Liver (tissue), 8 donors: ENCODE measurements at regions not wholly inside any gene's neighbourhood (a gene's known extent, or its start where the extent isn't known, plus 50 kb on each side); places are given as distances from the start of the nearest gene placed in this dataset.

Source experiments
- DNase-seq: peaks from one replicate; pipeline ENCODE4 v3.0.0-alpha.2; 2017; ENCODE audit warnings: low spot score
- H3K27ac ChIP-seq, 2 donors: one replicate each; pipeline ENCODE4 v1.7.0; 2013; ENCODE audit warnings: inconsistent platforms in 2 of 2, low read length in 2 of 2, control low read depth in 1 of 2, low read depth in 1 of 2, mild to moderate bottlenecking in 1 of 2
- H3K27me3 ChIP-seq, 4 donors: one replicate each; pipeline versions ENCODE4 v1.6.1 to v1.7.0; 2013; ENCODE audit warnings: low read length in 3 of 4, inconsistent platforms in 1 of 4, mild to moderate bottlenecking in 1 of 4, moderate library complexity in 1 of 4; ENCODE audit not compliant: control insufficient read depth in 4 of 4, insufficient read depth in 4 of 4
- H3K36me3 ChIP-seq, 4 donors: one replicate each; pipeline versions ENCODE4 v1.6.1 to v1.7.0; 2013; ENCODE audit warnings: low read length in 3 of 4, mild to moderate bottlenecking in 3 of 4, low read depth in 1 of 4, moderate library complexity in 1 of 4; ENCODE audit not compliant: control insufficient read depth in 4 of 4, insufficient read depth in 3 of 4
- H3K4me1 ChIP-seq, 4 donors: one replicate each; pipeline versions ENCODE4 v1.6.1 to v1.7.0; 2013; ENCODE audit warnings: low read length in 3 of 4, mild to moderate bottlenecking in 3 of 4, moderate library complexity in 1 of 4; ENCODE audit not compliant: control insufficient read depth in 4 of 4, insufficient read depth in 4 of 4
- H3K4me3 ChIP-seq, 3 donors: one replicate each; pipeline versions ENCODE4 v1.6.1 to v1.7.0; 2013; ENCODE audit warnings: low read length in 3 of 3, control low read depth in 1 of 3, low read depth in 1 of 3, mild to moderate bottlenecking in 1 of 3
- H3K9ac ChIP-seq, 2 donors: one replicate each; pipeline ENCODE4 v1.7.0; 2013; ENCODE audit warnings: low read length in 2 of 2, mild to moderate bottlenecking in 2 of 2, moderate library complexity in 2 of 2, control low read depth in 1 of 2, low read depth in 1 of 2
- H3K9me3 ChIP-seq, 4 donors: one replicate each; pipeline versions ENCODE4 v1.6.1 to v1.7.0; 2013; ENCODE audit warnings: low read length in 3 of 4; ENCODE audit not compliant: control insufficient read depth in 4 of 4
- CTCF ChIP-seq: fragments of 150-350 bp; IDR thresholded peaks from 2 replicates; pipeline ENCODE4 v1.5.1; 2017; ENCODE audit warnings: improper control_type of control experiment, low read depth, low read length; ENCODE audit not compliant: missing input control
- EGR1 ChIP-seq, 2 donors: IDR thresholded peaks; 2 replicates each; pipeline ENCODE4 v1.6.1; 2016 to 2018; ENCODE audit warnings: antibody characterized with exemption in 2 of 2, low read depth in 2 of 2
- FOXA1 ChIP-seq: IDR thresholded peaks from 2 replicates; pipeline ENCODE4 v1.6.1; 2016; ENCODE audit warnings: antibody characterized with exemption
- FOXA2 ChIP-seq: IDR thresholded peaks from 2 replicates; pipeline ENCODE4 v1.6.1; 2016; ENCODE audit warnings: antibody characterized with exemption
- GABPA ChIP-seq, 2 donors: IDR thresholded peaks in 1 of 2; conservative IDR thresholded peaks in 1 of 2; 2 replicates each; pipeline ENCODE4 v1.6.1; 2016; ENCODE audit warnings: antibody characterized with exemption in 2 of 2, mild to moderate bottlenecking in 1 of 2, moderate library complexity in 1 of 2
- HNF4A ChIP-seq, 2 donors: conservative IDR thresholded peaks; 2 replicates each; pipeline ENCODE4 v1.6.1; 2016; ENCODE audit warnings: antibody characterized with exemption in 2 of 2, mild to moderate bottlenecking in 2 of 2
- HNF4G ChIP-seq: IDR thresholded peaks from 2 replicates; pipeline ENCODE4 v1.6.1; 2016; ENCODE audit warnings: antibody characterized with exemption
- MAX ChIP-seq: IDR thresholded peaks from 2 replicates; pipeline ENCODE4 v1.6.1; 2016; ENCODE audit warnings: antibody characterized with exemption
- RAD21 ChIP-seq, 2 donors: IDR thresholded peaks; 2 replicates each; pipeline ENCODE4 v1.6.1; 2016; ENCODE audit warnings: antibody characterized with exemption in 2 of 2, mild to moderate bottlenecking in 2 of 2
- REST ChIP-seq: IDR thresholded peaks from 2 replicates; pipeline ENCODE4 v1.6.1; 2016; ENCODE audit warnings: antibody characterized with exemption, mild to moderate bottlenecking
- RXRA ChIP-seq, 2 donors: IDR thresholded peaks; 2 replicates each; pipeline ENCODE4 v1.6.1; 2017 to 2018; ENCODE audit warnings: antibody characterized with exemption in 2 of 2, mild to moderate bottlenecking in 1 of 2
- SP1 ChIP-seq: IDR thresholded peaks from 2 replicates; pipeline ENCODE4 v1.6.1; 2018; ENCODE audit warnings: antibody characterized with exemption, mild to moderate bottlenecking
- TAF1 ChIP-seq: conservative IDR thresholded peaks from 2 replicates; pipeline ENCODE4 v1.6.1; 2016; ENCODE audit warnings: antibody characterized with exemption, mild to moderate bottlenecking
- YY1 ChIP-seq: IDR thresholded peaks from 2 replicates; pipeline ENCODE4 v1.6.1; 2016; ENCODE audit warnings: antibody characterized with exemption, mild to moderate bottlenecking
- ZBTB33 ChIP-seq: IDR thresholded peaks from 2 replicates; pipeline ENCODE4 v1.6.1; 2016; ENCODE audit warnings: antibody characterized with exemption
- WGBS: extraction: QIAGEN DNeasy Blood & Tissue Kit; methylation state at CpG from one replicate; pipeline ENCODE4 v1.1.7; 2013; 5-methylcytosine and 5-hydroxymethylcytosine counted together
- donor health status: healthy.
- donor health status: healthy.
- donor health status: healthy.
- donor health status: healthy.
- donor health status: healthy.

GRCh38 chr7:70886547-70886946 is 245.4 kb upstream of the GALNT17 start:
- no peaks in the 10 kb centered on the region for H3K27me3 ChIP-seq
- no peaks in the 10 kb centered on the region for H3K36me3 ChIP-seq
- no peak overlapping the region for H3K4me3 ChIP-seq
- peaks cover 2 to 21% (median 10%) of the 10 kb centered on the region in 4 donors for H3K9me3 ChIP-seq
- no peak overlapping the region for H3K9ac ChIP-seq
- H3K27ac ChIP-seq = no peak overlapping the region
- 31% methylated on average over 1 of the region's 1 CpG for WGBS
- H3K4me1 ChIP-seq = no peaks in the 10 kb centered on the region
- TF ChIP-seq YY1 (no peak), RXRA (IDR thresholded peaks at IDR 0.05) (no peak), TAF1 (no peak), SP1 (no peak), HNF4G (no peak), CTCF (no peak), EGR1 (IDR thresholded peaks at IDR 0.05; ENCODE audit: low read depth in 2 of 2) (no peak), FOXA2 (no peak), MAX (no peak)
- no peak for DNase-seq

GRCh38 chr7:70887186-70887585 is 244.8 kb upstream of the GALNT17 start:
- WGBS = 52% methylated on average over 1 of the region's 1 CpG
- Histone ChIP-seq H3K36me3 (no peaks in the 10 kb centered on the region), H3K27ac (no peak overlapping the region), H3K4me1 (no peaks in the 10 kb centered on the region), H3K9ac (no peak overlapping the region), H3K4me3 (no peak overlapping the region), H3K27me3 (no peaks in the 10 kb centered on the region), H3K9me3 (peaks cover 2 to 21% (median 10%) of the 10 kb centered on the region in 4 donors)
- no peak for DNase-seq
- TF ChIP-seq RAD21 (IDR thresholded peaks at IDR 0.05) (no peak), RXRA (IDR thresholded peaks at IDR 0.05) (no peak), CTCF (no peak), TAF1 (no peak), EGR1 (IDR thresholded peaks at IDR 0.05; ENCODE audit: low read depth in 2 of 2) (no peak), SP1 (no peak)

- Histone ChIP-seq H3K4me3 (no peak overlapping the region), H3K9me3 (peaks cover 2 to 21% (median 12%) of the 10 kb centered on the region in 4 donors), H3K9ac (no peak overlapping the region), H3K36me3 (no peaks in the 10 kb centered on the region), H3K27ac (no peak overlapping the region), H3K4me1 (no peaks in the 10 kb centered on the region), H3K27me3 (no peaks in the 10 kb centered on the region)
- TF ChIP-seq HNF4G (no peak), ZBTB33 (no peak), REST (no peak), GABPA (IDR thresholded peaks at IDR 0.05 in 1 of 2, conservative IDR thresholded peaks at IDR 0.05 in 1 of 2) (no peak), SP1 (no peak), YY1 (no peak), TAF1 (no peak), HNF4A (conservative IDR thresholded peaks at IDR 0.05) (no peak), FOXA1 (no peak), MAX (no peak)
- 68% methylated on average over 4 of the region's 4 CpGs for WGBS
- no peak for DNase-seq
Observed at GRCh38 chr7:70890147-70890969, 241.6 kb upstream of the GALNT17 start.
